ENCODE measurements at regions not wholly inside any gene's neighbourhood (a gene's known extent, or its start where the extent isn't known, plus 50 kb on each side); places are given as distances from the start of the nearest gene placed in this dataset.

DNA sequence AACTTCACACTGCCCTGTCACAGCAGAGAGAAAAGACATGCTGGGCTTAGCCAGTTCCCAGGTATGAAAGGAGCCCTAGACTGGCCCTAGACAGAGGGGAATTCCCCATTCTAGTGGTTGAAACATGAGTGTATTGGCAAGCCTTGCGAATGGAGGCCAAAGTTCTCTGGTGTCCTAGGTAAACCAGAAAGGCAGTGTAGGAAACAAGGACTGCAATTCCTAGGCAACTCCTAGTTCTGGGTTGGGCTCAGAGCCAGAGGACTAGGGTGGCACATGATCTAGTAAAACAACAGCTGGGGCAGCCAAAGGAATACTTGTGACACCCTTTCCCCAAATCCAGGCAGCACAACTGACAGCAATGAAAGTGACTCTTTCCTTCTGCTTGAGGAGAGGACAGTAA, 265.0 kb upstream of the EPHA7 start:
- TF ChIP-seq, protein P1, sequence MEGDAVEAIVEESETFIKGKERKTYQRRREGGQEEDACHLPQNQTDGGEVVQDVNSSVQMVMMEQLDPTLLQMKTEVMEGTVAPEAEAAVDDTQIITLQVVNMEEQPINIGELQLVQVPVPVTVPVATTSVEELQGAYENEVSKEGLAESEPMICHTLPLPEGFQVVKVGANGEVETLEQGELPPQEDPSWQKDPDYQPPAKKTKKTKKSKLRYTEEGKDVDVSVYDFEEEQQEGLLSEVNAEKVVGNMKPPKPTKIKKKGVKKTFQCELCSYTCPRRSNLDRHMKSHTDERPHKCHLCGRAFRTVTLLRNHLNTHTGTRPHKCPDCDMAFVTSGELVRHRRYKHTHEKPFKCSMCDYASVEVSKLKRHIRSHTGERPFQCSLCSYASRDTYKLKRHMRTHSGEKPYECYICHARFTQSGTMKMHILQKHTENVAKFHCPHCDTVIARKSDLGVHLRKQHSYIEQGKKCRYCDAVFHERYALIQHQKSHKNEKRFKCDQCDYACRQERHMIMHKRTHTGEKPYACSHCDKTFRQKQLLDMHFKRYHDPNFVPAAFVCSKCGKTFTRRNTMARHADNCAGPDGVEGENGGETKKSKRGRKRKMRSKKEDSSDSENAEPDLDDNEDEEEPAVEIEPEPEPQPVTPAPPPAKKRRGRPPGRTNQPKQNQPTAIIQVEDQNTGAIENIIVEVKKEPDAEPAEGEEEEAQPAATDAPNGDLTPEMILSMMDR (IDR thresholded peaks at IDR 0.05): no peak
- TF ChIP-seq POLR2A (IDR thresholded peaks at IDR 0.05): no peak
